Panc1 (cell line): ENCODE measurements at regions not wholly inside any gene's neighbourhood (a gene's known extent, or its start where the extent isn't known, plus 50 kb on each side); places are given as distances from the start of the nearest gene placed in this dataset.

Experiments used
- POLR2AphosphoS5 ChIP-seq: IDR thresholded peaks from 2 replicates; pipeline ENCODE4 v1.6.1; 2012; ENCODE audit warnings: mild to moderate bottlenecking, low read depth, low read length, moderate library complexity
- SIN3A ChIP-seq: IDR thresholded peaks from 2 replicates; pipeline ENCODE4 v1.6.1; 2012; ENCODE audit warnings: low read depth, mild to moderate bottlenecking, low read length, moderate library complexity, borderline replicate concordance; ENCODE audit not compliant: insufficient read depth
- TF ChIP-seq, protein P1 (sequence below): fragments of 450-650 bp; IDR thresholded peaks from 2 replicates; pipeline ENCODE4 v1.5.1; 2017; ENCODE audit warnings: mild to moderate bottlenecking
- TF ChIP-seq, protein P2 (sequence below), 2 experiments: IDR thresholded peaks; 2 replicates each; pipeline ENCODE4 v1.6.1; 2011 to 2012; ENCODE audit warnings: low read depth in 2 of 2, control low read depth in 1 of 2, low read length in 1 of 2, mild to moderate bottlenecking in 1 of 2, moderate library complexity in 1 of 2; ENCODE audit not compliant: insufficient read depth in 1 of 2

GRCh38 chr2:40653829-40654228, 201.9 kb upstream of the SLC8A1 start:
- TF ChIP-seq, protein P1, sequence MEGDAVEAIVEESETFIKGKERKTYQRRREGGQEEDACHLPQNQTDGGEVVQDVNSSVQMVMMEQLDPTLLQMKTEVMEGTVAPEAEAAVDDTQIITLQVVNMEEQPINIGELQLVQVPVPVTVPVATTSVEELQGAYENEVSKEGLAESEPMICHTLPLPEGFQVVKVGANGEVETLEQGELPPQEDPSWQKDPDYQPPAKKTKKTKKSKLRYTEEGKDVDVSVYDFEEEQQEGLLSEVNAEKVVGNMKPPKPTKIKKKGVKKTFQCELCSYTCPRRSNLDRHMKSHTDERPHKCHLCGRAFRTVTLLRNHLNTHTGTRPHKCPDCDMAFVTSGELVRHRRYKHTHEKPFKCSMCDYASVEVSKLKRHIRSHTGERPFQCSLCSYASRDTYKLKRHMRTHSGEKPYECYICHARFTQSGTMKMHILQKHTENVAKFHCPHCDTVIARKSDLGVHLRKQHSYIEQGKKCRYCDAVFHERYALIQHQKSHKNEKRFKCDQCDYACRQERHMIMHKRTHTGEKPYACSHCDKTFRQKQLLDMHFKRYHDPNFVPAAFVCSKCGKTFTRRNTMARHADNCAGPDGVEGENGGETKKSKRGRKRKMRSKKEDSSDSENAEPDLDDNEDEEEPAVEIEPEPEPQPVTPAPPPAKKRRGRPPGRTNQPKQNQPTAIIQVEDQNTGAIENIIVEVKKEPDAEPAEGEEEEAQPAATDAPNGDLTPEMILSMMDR: no peak
- TF ChIP-seq, protein P2, sequence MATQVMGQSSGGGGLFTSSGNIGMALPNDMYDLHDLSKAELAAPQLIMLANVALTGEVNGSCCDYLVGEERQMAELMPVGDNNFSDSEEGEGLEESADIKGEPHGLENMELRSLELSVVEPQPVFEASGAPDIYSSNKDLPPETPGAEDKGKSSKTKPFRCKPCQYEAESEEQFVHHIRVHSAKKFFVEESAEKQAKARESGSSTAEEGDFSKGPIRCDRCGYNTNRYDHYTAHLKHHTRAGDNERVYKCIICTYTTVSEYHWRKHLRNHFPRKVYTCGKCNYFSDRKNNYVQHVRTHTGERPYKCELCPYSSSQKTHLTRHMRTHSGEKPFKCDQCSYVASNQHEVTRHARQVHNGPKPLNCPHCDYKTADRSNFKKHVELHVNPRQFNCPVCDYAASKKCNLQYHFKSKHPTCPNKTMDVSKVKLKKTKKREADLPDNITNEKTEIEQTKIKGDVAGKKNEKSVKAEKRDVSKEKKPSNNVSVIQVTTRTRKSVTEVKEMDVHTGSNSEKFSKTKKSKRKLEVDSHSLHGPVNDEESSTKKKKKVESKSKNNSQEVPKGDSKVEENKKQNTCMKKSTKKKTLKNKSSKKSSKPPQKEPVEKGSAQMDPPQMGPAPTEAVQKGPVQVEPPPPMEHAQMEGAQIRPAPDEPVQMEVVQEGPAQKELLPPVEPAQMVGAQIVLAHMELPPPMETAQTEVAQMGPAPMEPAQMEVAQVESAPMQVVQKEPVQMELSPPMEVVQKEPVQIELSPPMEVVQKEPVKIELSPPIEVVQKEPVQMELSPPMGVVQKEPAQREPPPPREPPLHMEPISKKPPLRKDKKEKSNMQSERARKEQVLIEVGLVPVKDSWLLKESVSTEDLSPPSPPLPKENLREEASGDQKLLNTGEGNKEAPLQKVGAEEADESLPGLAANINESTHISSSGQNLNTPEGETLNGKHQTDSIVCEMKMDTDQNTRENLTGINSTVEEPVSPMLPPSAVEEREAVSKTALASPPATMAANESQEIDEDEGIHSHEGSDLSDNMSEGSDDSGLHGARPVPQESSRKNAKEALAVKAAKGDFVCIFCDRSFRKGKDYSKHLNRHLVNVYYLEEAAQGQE (IDR thresholded peaks at IDR 0.05; ENCODE audit: insufficient read depth in 1 of 2, low read depth in 2 of 2, low read length in 1 of 2): no peak
- TF ChIP-seq SIN3A (no peak), POLR2AphosphoS5 (no peak)
